GM19025 (cell line): ENCODE measurements at regions not wholly inside any gene's neighbourhood (a gene's known extent, or its start where the extent isn't known, plus 50 kb on each side); places are given as distances from the start of the nearest gene placed in this dataset.
"Not testable (repeated sequence)": the region's sequence is repeated elsewhere in the genome, so short reads cannot be mapped to it uniquely, and the experiment has no call there.

Source experiments
- ATAC-seq: cut with Tn5 transposase; IDR thresholded peaks from one replicate; pipeline ENCODE4 v1.9.1; 2021; ENCODE audit warnings: mild to moderate bottlenecking, low read depth, moderate library complexity; ENCODE audit not compliant: unreplicated experiment

DNA sequence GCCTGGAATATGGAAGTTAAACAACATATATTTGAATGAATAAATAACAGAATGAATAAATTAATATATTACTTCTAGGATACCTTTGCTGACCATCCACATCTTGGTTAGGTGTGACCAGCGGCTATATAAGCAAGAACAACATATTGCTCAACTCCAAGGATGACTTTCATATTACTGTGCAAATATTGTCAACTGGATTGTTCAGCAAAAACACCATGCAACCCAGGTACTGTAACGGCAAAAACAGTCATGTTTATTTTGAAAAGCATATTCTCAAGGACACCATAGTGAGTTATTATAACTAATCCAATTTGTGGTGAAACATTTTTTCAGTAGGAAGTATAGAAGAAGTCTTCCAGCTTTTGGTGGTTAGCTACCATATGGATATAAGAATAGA is 907.9 kb downstream of the IGSF11 start:
- no peak for ATAC-seq

DNA sequence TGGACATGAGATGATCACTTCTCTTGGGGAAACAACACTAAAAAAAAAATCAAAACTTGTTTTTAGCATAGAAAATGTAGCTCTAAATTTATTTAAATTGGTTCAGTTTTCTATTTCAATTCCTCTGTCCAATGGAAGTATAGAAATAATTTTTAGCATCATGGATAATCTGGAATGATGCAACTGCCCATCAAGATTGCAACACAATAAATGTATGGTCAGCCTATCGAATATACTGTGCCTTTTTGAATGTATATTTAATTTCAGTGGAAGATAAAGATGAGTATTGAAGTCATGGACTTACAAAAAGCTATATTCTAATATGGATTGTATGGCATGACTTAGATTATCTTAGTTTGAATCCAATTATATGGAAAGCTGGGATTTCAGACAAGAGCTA is 906.7 kb downstream of the IGSF11 start:
- no peak for ATAC-seq

- no peak for ATAC-seq
Measured at GRCh38 chr3:118128886-118129285, 905.8 kb downstream of the IGSF11 start.

DNA sequence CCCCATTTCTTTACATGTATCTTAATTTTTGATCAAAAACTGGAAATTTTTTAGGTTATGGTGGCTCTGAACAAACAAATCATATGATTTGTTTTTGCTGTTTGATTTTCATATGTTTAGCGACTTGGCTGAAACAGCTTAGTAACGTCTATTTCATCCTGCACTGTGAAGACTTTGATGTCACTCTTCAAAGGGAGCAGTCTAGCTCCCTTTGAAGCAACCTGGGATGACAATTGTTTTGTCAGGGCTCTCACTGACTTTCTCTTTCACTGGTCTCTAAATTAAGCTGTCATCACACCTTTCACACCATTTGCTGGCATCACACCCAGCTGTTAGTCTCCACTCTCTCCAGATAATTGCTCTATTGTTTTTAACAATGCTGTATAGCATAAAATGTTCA is 896.9 kb downstream of the IGSF11 start:
- ATAC-seq: no peak

DNA sequence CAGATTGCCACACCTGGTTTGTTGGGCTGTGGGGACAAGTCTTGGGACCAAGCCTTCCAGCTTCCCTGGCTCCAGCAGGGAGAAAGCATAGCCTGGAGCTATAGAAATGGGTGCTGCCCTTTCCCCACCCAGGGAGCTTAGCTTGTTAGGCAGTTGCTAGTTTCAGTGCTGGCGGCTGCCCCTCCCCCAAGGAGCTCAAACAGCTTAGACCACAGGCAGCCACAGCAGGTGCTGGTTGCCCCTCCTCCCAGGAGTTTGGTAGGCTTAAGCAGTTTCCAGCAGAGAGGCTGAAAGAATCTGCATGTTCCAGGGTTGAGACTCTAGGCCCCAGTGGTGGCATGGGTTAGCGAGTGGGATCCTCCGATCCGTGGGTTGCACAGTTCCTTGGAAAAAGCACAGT is 889.7 kb downstream of the IGSF11 start:
- no peak for ATAC-seq

DNA sequence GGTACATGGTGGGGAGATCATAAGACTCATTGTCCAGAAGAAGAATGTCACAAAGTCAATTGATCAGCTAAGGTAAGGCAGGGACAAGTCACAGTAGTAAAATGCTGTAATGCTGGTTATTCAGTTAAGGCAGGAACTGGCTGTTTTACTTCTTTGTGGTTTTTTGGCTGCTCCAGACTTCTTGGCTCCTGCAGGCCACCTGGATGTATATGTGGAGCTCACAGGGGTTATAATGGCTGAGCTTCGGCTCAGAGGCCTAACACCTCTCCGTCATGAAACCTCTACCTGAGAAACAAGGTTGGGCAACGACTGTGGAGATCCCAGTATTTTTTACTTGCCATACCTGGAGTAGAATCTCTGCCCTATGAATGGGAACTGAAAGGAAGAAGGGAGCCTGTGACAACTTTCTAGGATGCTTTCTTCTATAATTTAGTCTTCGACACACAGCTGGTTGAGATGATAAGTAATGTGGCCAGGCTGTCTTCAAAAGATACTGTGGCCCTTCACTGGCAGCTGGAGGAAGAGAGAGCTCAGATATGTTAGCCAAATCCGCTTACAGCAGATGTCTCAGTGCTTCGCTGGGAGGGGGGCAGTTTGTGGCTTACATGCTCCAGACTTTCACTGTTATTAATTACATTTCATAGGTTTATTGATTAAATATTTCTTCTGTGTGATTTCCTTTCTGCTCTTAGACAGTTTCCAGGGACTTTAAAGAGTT is 887.8 kb downstream of the IGSF11 start:
- no peak for ATAC-seq

DNA sequence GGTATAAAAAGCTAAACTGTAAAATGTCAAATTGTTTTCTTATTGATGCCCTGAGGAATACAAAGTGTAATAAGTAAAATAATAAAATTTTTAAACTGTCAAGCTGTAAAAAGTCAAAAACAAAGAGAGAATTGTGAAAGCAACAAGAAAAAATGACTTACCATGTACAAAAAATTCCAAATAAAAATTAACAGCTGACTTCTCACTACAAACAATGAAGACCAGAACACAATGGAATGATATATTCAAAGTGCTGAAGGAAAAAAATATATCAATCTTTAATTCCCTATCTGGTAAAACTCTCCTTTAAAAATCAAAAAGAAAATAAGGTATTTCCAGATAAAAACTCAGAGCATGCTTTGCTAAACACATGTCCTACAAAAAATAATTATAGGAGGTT is 883.5 kb downstream of the IGSF11 start:
- ATAC-seq: no peak

GRCh38 chr3:118162627-118163588 is 871.7 kb downstream of the IGSF11 start:
- not testable (repeated sequence) for ATAC-seq

GRCh38 chr3:118165413-118165812 is 869.2 kb downstream of the IGSF11 start:
- no peak for ATAC-seq

- ATAC-seq: no peak
Measured at GRCh38 chr3:118167571-118167970, 867.1 kb downstream of the IGSF11 start.

GRCh38 chr3:118168175-118168574 is 866.5 kb downstream of the IGSF11 start:
- ATAC-seq: no peak

DNA sequence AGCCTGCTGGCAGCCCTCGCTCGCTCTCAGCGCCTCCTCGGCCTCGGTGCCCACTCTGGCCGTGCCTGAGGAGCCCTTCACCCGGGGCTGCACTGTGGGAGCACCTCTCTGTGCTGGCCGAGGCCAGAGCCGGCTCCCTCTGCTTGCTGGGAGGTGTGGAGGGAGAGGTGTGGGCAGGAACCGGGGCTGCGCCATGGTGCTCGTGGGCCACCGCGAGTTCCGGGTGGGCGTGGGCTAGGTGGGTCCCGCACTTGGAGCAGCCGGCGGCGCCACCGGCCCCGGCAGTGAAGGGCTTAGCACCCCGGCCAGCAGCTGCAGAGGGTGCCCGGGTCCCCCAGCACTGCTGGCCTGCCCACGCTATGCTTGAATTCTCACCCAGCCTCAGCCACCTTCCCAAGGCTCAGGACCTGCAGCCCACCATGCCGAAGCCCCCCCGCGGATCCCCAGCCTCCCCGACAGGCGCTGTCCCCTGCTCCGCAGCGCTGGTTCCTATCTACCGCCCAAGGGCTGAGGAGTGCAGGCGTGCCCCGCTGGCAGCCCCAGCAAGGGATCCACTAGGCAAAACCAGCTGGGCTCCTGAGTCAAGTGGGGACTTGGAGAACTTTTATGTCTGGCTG is 863.3 kb downstream of the IGSF11 start:
- ATAC-seq: no peak

DNA sequence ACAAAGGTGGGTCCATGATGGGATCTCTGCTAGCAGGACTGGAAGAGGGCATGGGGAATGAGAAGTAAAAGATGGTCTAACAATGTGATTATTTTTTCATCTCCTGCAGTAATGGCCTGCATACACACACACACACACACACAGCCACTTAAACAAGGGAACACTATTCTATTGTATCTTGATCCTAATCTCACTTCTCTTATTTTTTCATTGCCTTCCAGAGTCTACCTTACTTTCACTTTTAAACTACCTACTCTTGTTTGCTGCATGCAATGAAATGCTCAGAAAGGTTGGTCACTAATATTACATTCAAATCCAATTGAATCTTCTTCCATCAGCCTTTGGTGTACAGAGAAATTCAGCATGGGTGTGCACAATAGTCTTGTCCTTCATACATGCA is 853.8 kb downstream of the IGSF11 start:
- no peak for ATAC-seq

DNA sequence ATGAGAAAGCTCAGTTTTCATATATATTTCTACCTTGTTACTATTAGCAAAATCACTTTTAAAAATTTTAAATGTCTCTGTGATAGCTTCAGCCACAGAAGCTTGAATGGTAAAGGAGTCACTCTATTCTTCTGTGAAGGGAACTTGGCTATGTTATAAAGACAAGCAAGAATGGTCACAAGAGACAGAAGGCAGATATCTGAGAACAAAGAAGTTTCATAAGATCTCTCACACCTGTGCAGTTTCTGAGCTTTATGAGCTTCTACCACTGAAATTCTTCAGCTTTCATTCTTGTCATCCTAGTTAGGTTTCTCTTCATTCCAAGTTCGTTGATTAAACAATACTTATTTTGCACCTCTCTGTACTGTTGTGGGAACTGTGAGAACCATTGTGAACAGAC is 853.4 kb downstream of the IGSF11 start:
- no peak for ATAC-seq

DNA sequence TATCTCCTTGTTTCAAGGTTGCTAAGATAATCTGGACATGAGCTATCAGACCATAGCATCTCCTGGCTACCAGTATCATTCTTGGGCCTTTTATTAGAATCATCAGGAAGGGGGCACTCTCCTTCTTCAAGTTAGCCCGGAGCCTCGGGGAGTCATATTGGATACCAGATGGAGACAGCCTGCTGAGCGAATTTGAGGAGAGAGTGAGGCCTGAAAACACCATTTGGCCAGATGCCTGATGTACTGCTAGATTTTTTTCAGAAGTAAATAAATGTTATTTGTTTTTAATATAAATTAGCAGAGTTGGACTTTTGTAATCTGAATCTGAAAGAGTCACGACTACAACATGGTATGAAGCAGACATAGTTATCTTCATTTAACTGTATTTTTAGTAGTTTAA is 848.6 kb downstream of the IGSF11 start:
- no peak for ATAC-seq

- no peak for ATAC-seq
Measured at GRCh38 chr3:118187221-118187620, 847.4 kb downstream of the IGSF11 start.

GRCh38 chr3:118196183-118196582 is 838.5 kb downstream of the IGSF11 start:
- ATAC-seq: no peak

DNA sequence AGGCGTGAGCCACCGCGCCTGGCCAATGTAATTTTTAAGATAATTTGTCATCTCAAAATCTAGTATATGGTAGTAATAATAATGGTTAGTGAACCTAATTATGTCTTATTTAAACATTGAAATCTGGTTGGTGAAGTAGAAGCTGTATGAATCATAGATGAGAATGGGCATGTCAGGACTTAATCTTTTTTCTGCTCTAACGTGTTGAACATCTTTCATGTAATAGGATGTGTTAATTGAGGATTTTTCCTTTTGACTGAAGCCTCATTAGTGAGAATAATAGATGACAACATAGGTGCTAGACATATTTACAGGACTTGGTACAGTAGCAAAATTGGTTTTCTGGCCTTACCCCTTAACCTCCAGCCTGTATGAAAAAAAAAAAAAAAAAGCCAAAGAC is 835.6 kb downstream of the IGSF11 start:
- ATAC-seq: no peak

DNA sequence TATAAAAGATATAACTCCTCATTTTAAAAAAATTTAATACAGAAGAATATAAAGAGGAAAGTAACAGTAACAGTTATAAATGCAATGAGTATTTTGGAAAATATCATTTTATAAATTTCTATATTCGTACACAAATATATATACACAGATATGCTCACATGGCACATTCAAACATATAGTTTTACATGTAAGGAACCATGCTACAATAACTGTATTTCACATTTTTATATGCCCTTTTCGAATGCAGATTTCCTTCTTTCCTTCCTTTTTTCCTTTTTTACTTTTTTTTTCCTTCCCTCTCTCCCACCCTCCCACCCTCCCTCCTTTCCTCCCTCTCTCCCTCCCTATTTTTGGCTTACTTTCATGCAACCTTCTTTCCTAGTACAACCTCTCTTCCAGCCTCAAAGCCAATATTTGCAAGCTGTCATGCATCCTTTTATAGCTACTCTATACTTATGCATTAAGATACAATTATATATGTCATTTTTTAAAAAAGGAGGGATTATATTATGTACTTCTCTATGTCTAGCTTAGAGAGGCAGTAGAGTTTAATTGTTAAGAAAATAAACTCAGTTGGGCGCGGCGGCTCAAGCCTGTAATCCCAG is 830.5 kb downstream of the IGSF11 start:
- no peak for ATAC-seq

DNA sequence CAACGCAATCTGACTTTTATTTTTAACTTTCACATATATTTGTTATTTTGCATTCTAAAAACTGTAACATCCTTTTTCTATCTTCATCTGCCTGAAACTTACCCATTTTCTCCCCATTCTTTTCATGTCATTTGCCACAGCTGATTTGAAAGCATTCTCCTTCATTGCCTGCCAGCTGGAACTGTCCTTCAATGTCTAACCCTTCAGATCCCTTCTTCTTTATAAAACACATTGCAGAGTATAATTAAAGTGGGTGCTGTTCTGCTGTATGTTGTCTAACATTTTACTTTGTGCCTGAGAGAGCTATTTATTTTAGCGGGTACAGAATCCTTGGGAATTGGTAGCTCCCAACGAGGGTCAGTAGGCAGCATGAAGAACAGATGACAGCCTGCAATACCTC is 827.4 kb downstream of the IGSF11 start:
- no peak for ATAC-seq

- ATAC-seq: no peak
Measured at GRCh38 chr3:118208642-118209041, 826.0 kb downstream of the IGSF11 start.
